ENCODE measurements at regions not wholly inside any gene's neighbourhood (a gene's known extent, or its start where the extent isn't known, plus 50 kb on each side); places are given as distances from the start of the nearest gene placed in this dataset.

DNA sequence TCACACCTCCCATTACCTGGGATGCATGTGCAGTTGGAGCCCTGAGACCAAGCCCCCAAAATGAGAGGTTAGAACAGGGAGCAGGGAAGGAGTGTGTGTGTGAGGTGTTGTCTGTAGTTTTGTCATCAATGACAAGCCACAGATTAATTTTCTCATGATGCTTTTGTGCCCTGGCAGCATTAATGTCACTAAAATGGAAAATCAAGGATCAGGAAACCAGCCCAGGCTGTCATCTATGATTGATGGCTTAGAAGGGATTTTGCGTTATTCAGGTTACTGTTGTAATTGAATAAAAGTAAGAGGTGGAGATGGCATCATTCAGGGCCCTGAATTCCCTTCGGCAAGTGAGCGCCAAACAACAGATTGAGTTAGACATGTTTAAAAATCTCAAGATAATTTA is 130.5 kb upstream of the C1QTNF7 start:
- Mint-ChIP-seq H3K9me3 (peaks cover 2% of the 10 kb centered on the region), H3K4me3 (no peak overlapping the region), H3K27me3 (peaks cover 2% of the 10 kb centered on the region), H3K4me1 (no peaks in the 10 kb centered on the region), H3K36me3 (no peaks in the 10 kb centered on the region), H3K27ac (no peak overlapping the region)
- no peak for ATAC-seq (ENCODE audit: low read depth)
- no peak for DNase-seq (ENCODE audit: low spot score in 2 of 2)

DNA sequence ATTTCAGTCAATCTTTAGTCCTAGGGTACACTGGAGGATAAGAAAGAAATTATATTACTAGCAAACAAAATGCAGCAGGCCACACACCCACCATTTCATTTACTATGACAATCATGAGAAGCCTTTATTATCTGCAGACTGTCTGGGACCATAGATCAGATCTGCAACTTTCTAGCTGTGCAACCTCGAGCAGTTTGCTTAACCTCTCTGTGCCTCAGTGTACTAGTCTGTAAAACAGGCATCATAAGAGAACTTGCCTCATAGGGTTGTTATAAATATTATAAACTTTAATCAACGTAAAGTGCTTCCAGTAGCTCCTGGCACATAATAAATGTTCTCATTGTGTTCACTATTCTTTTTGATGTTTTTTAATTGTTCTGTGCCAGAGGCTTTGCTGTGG is 128.2 kb upstream of the C1QTNF7 start:
- H3K9me3 Mint-ChIP-seq = peaks cover 2% of the 10 kb centered on the region
- DNase-seq (ENCODE audit: low spot score in 2 of 2) = no peak
- H3K4me3 Mint-ChIP-seq = no peak overlapping the region
- no peak overlapping the region for H3K27ac Mint-ChIP-seq
- H3K27me3 Mint-ChIP-seq = peaks cover 6% of the 10 kb centered on the region
- no peaks in the 10 kb centered on the region for H3K4me1 Mint-ChIP-seq
- ATAC-seq (ENCODE audit: low read depth) = no peak
- no peaks in the 10 kb centered on the region for H3K36me3 Mint-ChIP-seq

DNA sequence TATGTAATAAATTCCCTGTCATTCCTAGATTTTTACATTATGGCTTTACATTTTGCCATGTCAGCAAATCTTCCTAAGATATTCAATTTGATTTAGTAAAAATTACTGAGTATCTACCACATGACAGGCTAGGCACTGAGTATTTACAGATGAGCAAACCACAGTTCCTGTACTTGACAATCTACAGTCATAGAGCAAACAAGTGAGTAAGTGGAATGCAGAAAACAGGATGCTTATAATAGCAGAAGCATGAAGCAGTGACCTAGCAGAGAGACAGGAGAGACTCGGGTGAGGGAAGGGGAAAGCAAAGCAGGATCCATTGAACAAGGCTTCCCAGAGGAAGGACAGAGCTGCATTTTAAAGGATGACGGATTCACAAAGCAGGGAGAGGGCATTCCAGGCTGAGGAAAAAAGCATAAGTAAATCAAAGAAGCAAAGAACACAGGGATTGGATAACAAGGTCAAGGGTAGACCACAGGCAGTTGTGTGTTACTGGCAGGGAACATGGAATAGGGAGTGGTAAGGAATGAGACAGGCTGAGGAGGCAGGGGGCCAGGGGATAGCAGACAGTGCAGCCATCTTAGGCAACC is 124.7 kb upstream of the C1QTNF7 start:
- ATAC-seq (ENCODE audit: low read depth) (no peak), DNase-seq (ENCODE audit: low spot score in 2 of 2) (no peak)
- H3K36me3 Mint-ChIP-seq = no peaks in the 10 kb centered on the region
- H3K9me3 Mint-ChIP-seq = peaks cover 2% of the 10 kb centered on the region
- no peaks in the 10 kb centered on the region for H3K4me1 Mint-ChIP-seq
- no peak overlapping the region for H3K27ac Mint-ChIP-seq
- H3K27me3 Mint-ChIP-seq = peaks cover 8% of the 10 kb centered on the region
- no peak overlapping the region for H3K4me3 Mint-ChIP-seq

DNA sequence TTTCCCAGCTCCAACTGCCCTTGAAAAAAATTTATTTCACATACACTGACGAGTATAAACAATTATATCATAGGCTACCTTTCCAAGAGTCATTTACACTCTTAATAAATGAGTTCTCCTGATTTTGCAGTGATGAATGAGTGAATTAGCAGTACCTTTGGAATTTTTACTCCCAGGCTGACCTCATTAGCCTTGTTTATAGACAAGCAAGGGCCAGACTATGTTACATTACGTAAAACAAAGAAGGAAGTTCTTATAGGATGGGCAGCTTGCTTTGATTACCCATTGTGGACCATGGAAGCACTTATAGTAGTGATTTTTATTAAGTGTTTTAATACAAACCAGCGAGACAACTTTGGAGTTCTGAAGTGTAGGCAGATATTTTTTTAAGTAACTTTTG is 112.9 kb upstream of the C1QTNF7 start:
- DNase-seq (ENCODE audit: low spot score in 2 of 2) = no peak
- no peaks in the 10 kb centered on the region for H3K4me1 Mint-ChIP-seq
- H3K9me3 Mint-ChIP-seq = peaks cover 3% of the 10 kb centered on the region
- no peak overlapping the region for H3K27ac Mint-ChIP-seq
- no peak overlapping the region for H3K4me3 Mint-ChIP-seq
- H3K36me3 Mint-ChIP-seq = no peaks in the 10 kb centered on the region
- peaks cover 2% of the 10 kb centered on the region for H3K27me3 Mint-ChIP-seq
- ATAC-seq (ENCODE audit: low read depth) = no peak

DNA sequence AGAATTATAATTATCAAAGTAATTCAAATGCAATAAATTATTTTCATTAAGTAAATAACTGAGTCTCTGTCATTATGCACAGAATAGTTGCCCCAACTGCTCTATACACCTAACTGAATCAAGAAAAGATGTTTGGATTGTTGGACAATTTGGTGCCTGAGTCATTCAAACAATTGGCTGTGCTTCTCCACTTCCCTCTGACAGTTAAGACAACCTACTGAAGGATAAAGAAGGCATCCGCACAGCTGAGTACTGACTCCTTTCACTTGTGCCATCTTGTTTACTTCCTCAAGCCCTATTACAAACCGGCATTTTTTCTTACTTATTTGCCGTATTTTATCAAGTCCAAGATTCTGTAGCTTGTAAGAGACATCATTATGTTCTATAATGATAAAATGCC is 110.6 kb upstream of the C1QTNF7 start:
- Mint-ChIP-seq H3K36me3 (no peaks in the 10 kb centered on the region), H3K27ac (no peak overlapping the region), H3K4me3 (no peak overlapping the region), H3K4me1 (no peaks in the 10 kb centered on the region), H3K9me3 (no peaks in the 10 kb centered on the region), H3K27me3 (peaks cover 4% of the 10 kb centered on the region)
- no peak for ATAC-seq (ENCODE audit: low read depth)
- no peak for DNase-seq (ENCODE audit: low spot score in 2 of 2)

DNA sequence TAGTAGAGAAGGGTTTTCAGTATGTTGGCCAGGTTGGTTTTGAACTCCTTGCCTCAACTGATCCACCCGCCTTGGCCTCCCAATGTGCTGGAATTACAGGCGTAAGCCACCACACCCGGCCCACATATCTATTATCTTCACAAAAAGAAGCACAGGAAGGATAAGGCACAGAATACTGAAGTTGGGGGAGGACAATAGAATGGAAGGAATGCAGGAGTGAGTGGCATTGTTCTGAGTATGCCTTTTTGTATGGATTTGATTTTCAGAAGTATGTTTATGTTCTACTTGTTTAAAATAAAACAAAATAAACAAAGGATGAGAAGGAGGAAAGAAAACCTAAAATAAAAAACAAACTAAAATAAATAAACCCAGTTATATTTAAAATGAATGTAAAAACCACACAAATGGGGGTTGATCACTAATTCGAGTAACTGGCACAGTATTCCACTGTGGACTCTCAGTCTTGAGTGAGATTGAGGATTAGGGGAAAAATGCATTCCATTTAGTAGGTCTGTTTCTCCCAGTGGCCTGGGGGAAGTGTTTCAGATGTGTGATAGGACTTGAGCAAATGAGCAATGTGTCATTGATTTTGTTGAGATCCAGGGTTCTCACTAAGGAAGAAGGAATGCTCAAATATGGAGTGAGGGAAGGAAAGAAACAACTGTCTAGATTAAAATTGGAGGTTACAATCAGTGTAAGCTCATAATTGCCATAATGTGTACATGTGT is 109.0 kb upstream of the C1QTNF7 start:
- H3K27me3 Mint-ChIP-seq = peaks cover 5% of the 10 kb centered on the region
- H3K4me1 Mint-ChIP-seq = no peaks in the 10 kb centered on the region
- no peak overlapping the region for H3K4me3 Mint-ChIP-seq
- H3K36me3 Mint-ChIP-seq = no peaks in the 10 kb centered on the region
- no peak for DNase-seq (ENCODE audit: low spot score in 2 of 2)
- no peaks in the 10 kb centered on the region for H3K9me3 Mint-ChIP-seq
- H3K27ac Mint-ChIP-seq = no peak overlapping the region
- no peak for ATAC-seq (ENCODE audit: low read depth)

DNA sequence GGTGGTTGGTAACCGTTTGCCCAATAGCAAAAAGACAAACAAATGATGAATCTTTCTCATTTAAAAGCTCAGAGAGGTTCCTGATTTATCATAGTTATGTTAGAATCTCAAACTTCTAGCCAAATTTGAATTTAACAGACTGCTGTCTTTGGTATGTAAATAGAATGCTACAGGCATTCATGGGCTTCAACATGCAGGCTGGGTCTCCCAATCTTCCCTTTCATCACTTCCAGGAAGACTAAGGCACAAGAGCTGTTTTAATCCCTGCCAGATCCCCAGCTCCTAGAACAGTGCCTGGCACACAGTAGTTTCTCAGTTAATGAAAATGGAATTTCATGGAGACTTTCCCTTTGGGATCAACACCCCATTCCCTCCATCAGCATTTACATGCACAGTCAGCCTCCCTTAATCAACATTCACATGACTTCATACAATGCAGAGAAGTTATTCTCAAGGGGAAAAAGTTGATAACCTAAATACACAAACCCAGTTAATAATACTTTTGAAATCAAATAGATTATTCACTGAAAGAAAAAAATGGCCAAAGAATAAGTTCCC is 107.6 kb upstream of the C1QTNF7 start:
- Mint-ChIP-seq H3K4me1 (peaks cover 7% of the 10 kb centered on the region), H3K9me3 (no peaks in the 10 kb centered on the region), H3K36me3 (no peaks in the 10 kb centered on the region), H3K27ac (no peak overlapping the region), H3K4me3 (no peak overlapping the region), H3K27me3 (peaks cover 5% of the 10 kb centered on the region)
- no peak for DNase-seq (ENCODE audit: low spot score in 2 of 2)
- ATAC-seq (ENCODE audit: low read depth) = no peak

DNA sequence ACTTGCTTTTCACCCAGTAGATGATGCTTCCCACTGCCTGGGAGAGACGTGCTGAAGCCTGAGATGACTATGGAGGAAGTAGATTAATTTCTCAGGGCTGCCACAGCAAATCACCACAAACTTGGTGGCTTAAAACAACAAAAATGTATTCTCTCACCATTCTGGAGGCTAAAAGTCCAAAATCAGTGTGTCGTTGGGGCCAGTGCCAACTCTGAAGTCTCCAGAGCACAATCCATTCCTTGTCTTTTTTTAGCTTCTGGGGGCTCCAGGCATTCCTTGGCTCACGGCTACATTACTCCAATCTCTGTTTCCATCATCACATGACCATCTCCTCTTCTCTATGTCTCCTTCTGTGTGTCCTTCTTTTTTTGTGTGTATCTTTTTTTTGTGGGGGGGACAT is 105.8 kb upstream of the C1QTNF7 start:
- H3K36me3 Mint-ChIP-seq = no peaks in the 10 kb centered on the region

DNA sequence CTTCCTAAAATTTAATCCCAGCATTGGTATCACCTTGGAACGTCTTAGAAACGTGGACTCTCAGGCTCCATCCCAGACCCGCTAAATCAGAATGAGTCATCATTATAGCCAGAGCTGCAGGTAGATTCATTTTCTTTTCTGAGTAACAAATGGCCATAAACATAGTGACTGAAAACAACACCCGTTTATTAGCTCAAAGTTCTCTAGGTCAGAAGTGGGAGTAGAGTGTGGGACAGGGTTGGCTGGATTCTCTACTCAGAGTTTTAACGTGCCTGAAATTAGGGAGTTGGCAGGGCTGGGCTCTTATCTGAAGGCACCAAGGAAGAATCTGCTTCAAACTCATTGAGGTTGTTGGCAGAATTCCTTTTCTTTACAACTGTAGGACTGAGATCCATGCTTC is 101.8 kb upstream of the C1QTNF7 start:
- Mint-ChIP-seq H3K9me3 (no peaks in the 10 kb centered on the region), H3K4me3 (no peak overlapping the region), H3K27ac (no peak overlapping the region), H3K36me3 (no peaks in the 10 kb centered on the region), H3K27me3 (peaks cover 3% of the 10 kb centered on the region), H3K4me1 (peaks cover 7% of the 10 kb centered on the region)
- DNase-seq (ENCODE audit: low spot score in 2 of 2) (no peak), ATAC-seq (ENCODE audit: low read depth) (no peak)

More for the DNA sequence above, 105.8 kb upstream of the C1QTNF7 start:
- DNase-seq (ENCODE audit: low spot score in 2 of 2) = no peak
- Mint-ChIP-seq H3K4me3 (no peak overlapping the region), H3K27me3 (peaks cover 5% of the 10 kb centered on the region), H3K9me3 (no peaks in the 10 kb centered on the region), H3K27ac (no peak overlapping the region), H3K4me1 (peaks cover 7% of the 10 kb centered on the region)
- ATAC-seq (ENCODE audit: low read depth) = no peak

DNA sequence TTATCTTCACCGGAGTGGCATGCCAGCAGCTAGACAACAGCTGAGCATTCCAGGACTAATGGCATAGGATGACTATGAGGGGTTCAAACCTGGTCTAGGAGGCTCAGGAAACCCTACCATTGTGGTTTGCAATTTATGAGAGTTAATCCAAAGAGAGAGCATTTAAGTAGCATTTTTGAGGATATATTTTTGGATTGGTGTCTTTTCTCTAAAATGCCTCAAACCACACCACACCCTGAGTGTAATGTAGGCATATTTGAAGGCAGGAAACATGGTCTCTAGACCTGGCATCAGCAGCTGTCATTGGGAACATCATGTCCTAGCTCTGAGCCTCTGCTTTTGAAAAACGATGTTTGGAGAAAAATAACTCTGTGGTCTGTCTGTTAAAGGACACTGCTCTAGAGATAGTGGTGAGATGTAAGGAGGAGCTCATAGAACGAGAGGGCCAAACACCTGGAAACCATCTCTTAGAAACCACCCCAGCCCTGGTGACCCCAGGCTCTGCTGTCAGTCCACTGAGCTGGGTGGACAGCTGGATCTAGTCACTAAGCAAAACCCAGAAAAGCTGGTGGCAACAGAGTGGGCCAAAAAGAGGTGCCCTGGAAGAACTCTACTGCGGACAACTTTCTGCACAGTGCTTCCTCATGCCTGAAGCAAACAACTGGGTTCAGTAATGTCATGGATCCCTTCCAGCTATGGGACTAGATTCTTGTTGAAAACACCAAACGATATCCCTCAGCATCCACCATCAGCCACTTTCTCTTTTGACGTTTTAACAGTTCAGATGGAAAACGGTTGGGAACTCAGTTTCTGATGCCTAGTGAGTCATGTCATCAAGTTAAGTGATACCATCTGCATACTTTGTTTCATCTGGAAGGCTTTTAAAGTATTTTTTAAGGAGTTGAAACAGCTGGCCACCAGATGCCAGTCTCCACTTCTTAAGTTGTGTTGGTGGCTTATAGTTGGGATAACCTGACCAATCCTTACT is 100.2 kb upstream of the C1QTNF7 start:
- no peak overlapping the region for H3K4me3 Mint-ChIP-seq
- DNase-seq (ENCODE audit: low spot score in 2 of 2) = no peak
- no peak for ATAC-seq (ENCODE audit: low read depth)
- no peak overlapping the region for H3K27ac Mint-ChIP-seq
- H3K4me1 Mint-ChIP-seq = peaks cover 7% of the 10 kb centered on the region
- H3K9me3 Mint-ChIP-seq = no peaks in the 10 kb centered on the region
- no peaks in the 10 kb centered on the region for H3K36me3 Mint-ChIP-seq
- no peaks in the 10 kb centered on the region for H3K27me3 Mint-ChIP-seq

DNA sequence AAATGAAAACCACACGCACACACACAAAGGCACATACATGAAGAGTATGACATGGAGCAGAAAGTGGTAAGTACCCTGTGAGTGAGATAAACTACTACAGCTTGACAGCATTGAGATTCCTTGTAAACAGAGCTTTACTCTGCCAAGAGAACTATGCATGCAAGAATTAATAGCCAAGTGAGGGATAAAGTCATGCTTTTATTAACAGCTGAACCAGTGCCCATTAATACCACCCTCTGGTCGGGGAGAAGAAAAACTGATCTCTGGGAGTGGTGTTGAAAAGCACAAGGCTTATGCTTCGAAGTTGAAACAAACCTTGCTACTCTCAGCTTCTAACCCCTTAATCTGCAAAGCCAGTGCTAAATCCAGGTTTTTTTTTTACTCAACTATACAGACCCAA is 95.9 kb upstream of the C1QTNF7 start:
- Mint-ChIP-seq H3K4me3 (no peak overlapping the region), H3K36me3 (peaks cover 1% of the 10 kb centered on the region), H3K27ac (no peak overlapping the region), H3K4me1 (peaks cover 3% of the 10 kb centered on the region), H3K27me3 (peaks cover 2% of the 10 kb centered on the region), H3K9me3 (peaks cover 2% of the 10 kb centered on the region)
- no peak for ATAC-seq (ENCODE audit: low read depth)
- no peak for DNase-seq (ENCODE audit: low spot score in 2 of 2)

DNA sequence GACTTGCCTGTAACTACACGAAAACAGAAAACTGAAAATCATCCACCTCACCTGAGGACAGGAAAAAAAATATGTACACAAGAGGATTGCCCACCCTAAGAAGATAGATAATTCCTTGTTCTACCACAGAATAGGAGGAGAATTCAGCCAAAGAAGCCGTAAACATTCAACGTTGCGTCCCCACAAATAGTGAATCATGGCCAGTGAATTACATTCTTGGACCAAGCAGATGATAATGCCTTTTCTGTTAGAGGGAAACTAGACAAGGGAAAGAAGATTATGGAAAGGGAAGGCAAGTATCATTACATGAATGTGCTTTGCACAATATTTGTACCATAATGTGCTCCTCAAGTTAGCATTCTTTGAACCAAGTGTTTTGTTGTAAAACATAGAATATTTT is 95.5 kb upstream of the C1QTNF7 start:
- Mint-ChIP-seq H3K36me3 (peaks cover 1% of the 10 kb centered on the region), H3K4me1 (peaks cover 7% of the 10 kb centered on the region), H3K27ac (no peak overlapping the region), H3K4me3 (no peak overlapping the region), H3K9me3 (peaks cover 5% of the 10 kb centered on the region), H3K27me3 (peaks cover 2% of the 10 kb centered on the region)
- DNase-seq (ENCODE audit: low spot score in 2 of 2) (no peak), ATAC-seq (ENCODE audit: low read depth) (no peak)

DNA sequence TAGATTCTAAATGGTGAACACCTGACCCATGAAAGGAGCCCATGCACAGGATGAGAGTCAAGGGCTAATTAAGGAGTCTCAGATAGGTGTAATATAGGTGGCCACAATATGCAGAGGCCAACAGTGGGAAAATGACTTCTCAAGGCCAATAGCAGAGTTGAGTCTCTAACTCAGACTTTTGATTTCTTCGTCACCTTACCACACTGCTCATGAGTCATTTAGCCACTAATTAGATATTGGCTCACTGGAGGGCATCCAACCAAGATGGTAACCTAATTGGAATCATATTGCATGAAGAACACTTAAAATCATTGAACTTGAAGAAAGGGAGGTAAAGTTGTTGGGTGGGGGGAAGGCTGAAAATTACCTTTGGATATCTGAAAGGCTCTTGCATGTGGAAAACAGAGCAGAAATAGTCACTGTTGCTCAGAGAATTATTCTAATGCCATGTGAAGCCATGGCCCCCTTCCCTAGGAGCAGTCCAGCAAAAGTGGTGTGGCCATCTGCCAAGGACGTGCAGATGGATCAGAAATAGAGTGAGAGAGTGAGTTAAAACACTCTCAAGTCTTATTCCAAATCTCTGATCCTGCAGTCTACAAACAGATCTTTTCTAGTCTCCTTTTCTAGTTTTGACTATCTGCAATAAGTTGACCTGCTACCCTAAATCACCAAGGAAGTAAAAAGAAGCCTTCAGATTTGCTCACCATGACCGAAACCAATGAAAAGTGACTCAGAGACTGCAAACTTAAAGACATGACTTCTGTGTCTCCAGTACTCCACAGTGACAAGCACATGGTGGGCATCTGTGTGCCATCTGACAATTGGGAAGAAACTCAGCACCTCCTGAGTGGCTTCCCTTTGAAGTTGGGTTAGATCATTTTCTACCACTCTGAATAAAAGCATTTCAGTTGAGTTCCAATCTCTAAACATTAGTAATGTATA is 93.9 kb upstream of the C1QTNF7 start:
- Mint-ChIP-seq H3K36me3 (peaks cover 1% of the 10 kb centered on the region), H3K9me3 (peaks cover 6% of the 10 kb centered on the region), H3K27ac (no peak overlapping the region), H3K27me3 (peaks cover 2% of the 10 kb centered on the region), H3K4me3 (no peak overlapping the region), H3K4me1 (peaks cover 10% of the 10 kb centered on the region)
- ATAC-seq (ENCODE audit: low read depth) (no peak), DNase-seq (ENCODE audit: low spot score in 2 of 2) (no peak)
